WTC11 (cell line): ENCODE measurements at regions not wholly inside any gene's neighbourhood (a gene's known extent, or its start where the extent isn't known, plus 50 kb on each side); places are given as distances from the start of the nearest gene placed in this dataset.

ENCODE experiments used
- CTCF ChIP-seq: fragments of 200-600 bp; IDR thresholded peaks from 2 replicates; pipeline ENCODE4 v1.8.0; 2022; ENCODE audit warnings: antibody characterized with exemption
- ESRRA ChIP-seq: sonication (generic); formaldehyde crosslinking; IDR thresholded peaks from 2 replicates; pipeline ENCODE4 v1.8.1; 2022; ENCODE audit warnings: mild to moderate bottlenecking, missing genetic modification reagents, borderline replicate concordance
- FOXP1 ChIP-seq: sonication (generic); formaldehyde crosslinking; IDR thresholded peaks from 2 replicates; pipeline ENCODE4 v1.8.0; 2022; ENCODE audit warnings: missing genetic modification reagents, mild to moderate bottlenecking, moderate library complexity, borderline replicate concordance
- HMGXB4 ChIP-seq: sonication (generic); formaldehyde crosslinking; IDR thresholded peaks from 2 replicates; pipeline ENCODE4 v1.8.1; 2023; ENCODE audit warnings: mild to moderate bottlenecking, moderate library complexity, missing genetic modification reagents
- ZNF416 ChIP-seq: fragments of 250-450 bp; sonication (Bioruptor Pico); IDR thresholded peaks from 2 replicates; pipeline ENCODE4 v1.9.0; 2021; ENCODE audit warnings: mild to moderate bottlenecking, inconsistent platforms
- TF ChIP-seq, protein P1 (sequence below): sonication (generic); formaldehyde crosslinking; IDR thresholded peaks from 2 replicates; pipeline ENCODE4 v1.8.1; 2022; ENCODE audit warnings: mild to moderate bottlenecking, moderate library complexity, missing genetic modification reagents

GRCh38 chr2:145874466-145874865 is 1354.5 kb upstream of the ZEB2 start:
- TF ChIP-seq HMGXB4 (no peak), CTCF (no peak), ZNF416 (CRISPR knock-in tag) (no peak), FOXP1 (CRISPR knock-in tag) (no peak), ESRRA (CRISPR knock-in tag) (no peak)
- TF ChIP-seq, protein P1, sequence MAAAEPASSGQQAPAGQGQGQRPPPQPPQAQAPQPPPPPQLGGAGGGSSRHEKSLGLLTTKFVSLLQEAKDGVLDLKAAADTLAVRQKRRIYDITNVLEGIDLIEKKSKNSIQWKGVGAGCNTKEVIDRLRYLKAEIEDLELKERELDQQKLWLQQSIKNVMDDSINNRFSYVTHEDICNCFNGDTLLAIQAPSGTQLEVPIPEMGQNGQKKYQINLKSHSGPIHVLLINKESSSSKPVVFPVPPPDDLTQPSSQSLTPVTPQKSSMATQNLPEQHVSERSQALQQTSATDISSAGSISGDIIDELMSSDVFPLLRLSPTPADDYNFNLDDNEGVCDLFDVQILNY (CRISPR knock-in tag) = no peak
